Stimulated activated CD4-positive, alpha-beta T cell treated with anti-CD3 and anti-CD28 coated beads, Interleukin-12 subunit alpha, Interleukin-12 subunit beta, amount 100 ng/mL, for 48 hours (primary cell): ENCODE measurements at regions not wholly inside any gene's neighbourhood (a gene's known extent, or its start where the extent isn't known, plus 50 kb on each side); places are given as distances from the start of the nearest gene placed in this dataset.
"Not testable (repeated sequence)": the region's sequence is repeated elsewhere in the genome, so short reads cannot be mapped to it uniquely, and the experiment has no call there.

ENCODE experiments used
- DNase-seq, 3 donors: peaks; one replicate each; pipeline ENCODE4 v3.0.0-alpha.2; 2020; ENCODE audit warnings: low read depth in 2 of 3, low spot score in 1 of 3

- DNase-seq: no peak
Observed at GRCh38 chr2:37569131-37569823, 102.2 kb downstream of the CDC42EP3 start.

GRCh38 chr2:37569986-37570679 lies 101.3 kb downstream of the CDC42EP3 start:
- no peak for DNase-seq

DNA sequence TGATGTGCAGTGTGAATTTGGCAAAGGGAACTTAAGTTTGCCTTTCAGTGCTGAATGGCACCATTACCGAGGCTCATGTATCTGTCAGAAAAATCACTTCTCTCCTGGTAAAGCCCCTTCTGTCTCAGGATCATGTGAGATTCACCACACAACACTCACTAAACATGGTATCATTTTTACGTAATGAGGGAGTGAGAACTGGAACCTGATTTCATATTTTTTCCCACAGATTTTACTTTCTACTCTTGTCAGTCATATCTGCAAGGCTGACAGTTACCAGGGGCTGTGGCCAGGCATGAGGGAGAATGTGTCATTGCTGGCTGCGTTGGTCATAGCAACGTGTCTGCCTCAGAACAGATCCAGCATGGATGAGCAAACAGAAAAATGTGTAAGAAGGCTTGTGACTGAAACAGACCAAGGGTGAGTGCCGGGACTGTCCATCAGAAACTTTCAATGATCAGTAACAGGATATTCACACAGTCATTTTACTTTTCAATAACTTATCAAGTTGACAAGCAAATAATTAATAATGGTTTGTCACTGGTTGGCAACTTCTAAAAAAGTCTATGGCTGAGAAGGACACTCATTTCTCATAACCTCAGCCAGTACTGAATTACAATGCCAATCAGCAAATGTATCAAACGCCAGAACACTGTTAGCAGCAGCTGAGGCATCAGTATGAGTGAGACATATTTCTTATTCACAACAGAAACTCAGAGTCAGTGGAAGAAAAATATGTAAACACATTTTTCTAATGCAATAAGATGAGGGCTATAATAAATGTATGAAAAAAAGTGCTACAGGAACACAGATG lies 100.5 kb downstream of the CDC42EP3 start:
- DNase-seq: peak; percentile 49 to 68 (median 51)

- DNase-seq: no peak
Observed at GRCh38 chr2:37571587-37572136, 99.8 kb downstream of the CDC42EP3 start.

GRCh38 chr2:37573451-37574388 lies 97.7 kb downstream of the CDC42EP3 start:
- no peak for DNase-seq

DNA sequence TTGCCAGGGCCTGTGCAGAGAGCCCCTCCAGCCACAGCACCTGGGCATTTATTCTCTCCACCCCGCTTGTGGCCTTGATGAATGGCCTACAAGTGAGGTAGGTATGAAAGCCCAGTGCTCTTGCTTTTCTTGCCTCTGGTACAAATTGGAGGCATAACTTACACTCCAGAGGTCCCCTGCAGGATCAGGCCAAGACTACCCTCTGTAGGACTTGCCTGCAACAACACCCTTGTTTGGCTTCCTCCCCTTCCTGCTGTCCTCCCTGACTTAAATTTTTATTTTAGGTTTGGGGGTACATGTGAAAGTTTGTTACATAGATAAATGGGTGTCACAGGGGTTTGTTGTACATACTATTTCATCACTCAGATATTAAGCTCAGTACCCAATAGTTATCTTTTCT lies 95.7 kb downstream of the CDC42EP3 start:
- DNase-seq: no peak

GRCh38 chr2:37576194-37576593 lies 95.2 kb downstream of the CDC42EP3 start:
- DNase-seq: not testable (repeated sequence)

DNA sequence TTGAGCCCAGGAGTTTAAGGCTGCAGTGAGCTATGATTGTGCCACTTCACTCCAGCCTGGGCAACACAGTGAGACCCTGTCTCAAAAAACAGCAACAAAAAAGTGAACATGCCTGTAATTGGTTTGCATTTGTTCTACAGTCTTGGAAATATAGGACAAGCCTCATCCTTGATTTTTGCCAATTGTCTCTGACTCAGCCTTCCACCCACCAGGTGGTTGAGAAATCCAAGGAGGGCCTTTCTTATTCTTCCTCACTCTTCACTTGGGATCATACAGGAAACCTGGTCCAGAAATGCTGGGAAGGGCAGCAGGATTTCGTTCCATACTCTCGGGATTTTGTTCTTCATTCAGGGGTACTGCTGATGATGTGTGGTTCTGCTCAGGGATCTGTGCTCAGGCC lies 94.6 kb downstream of the CDC42EP3 start:
- no peak for DNase-seq

DNA sequence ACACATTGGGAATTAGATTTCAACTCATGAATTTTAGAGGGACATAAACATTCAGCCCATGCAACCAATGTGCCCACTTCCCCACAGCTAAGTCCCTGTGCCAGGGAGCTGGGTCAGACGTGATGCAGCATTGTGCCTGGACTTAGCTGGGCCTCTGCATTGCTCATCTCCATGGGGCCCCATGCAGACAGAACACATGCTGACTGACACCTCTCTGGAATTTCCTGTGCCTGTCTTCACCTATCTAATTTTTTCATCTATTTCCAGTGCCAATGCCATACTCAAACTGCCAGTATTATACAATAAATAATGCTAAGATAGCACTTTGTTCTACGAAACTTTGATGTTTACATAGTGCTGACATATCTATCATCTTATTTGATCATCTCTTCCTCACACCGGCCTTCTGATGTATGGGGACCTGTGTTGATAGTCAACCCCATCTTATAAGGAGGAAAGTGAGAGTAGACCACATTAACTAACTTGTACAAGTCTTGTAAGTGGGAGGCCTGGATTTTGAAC lies 92.2 kb downstream of the CDC42EP3 start:
- DNase-seq: no peak

DNA sequence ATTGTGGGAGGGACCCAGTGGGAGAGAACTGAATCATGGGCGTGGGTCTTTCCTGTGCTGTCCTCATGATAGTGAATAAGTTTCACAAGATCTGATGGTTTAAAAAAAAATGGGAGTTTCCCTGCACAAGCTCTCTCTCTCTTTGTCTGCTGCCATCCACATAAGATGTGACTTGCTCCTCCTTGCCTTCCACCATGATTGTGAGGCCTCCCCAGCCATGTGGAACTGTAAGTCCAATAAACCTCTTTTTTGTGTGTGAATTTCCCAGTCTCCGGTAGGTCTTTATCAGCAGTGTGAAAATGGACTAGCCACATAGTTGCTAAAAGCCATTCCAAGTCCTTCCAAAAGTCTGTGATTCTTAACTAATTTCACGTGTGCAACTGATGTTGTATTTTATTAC lies 91.5 kb downstream of the CDC42EP3 start:
- DNase-seq: not testable (repeated sequence)

GRCh38 chr2:37581433-37581832 lies 90.0 kb downstream of the CDC42EP3 start:
- DNase-seq: no peak

DNA sequence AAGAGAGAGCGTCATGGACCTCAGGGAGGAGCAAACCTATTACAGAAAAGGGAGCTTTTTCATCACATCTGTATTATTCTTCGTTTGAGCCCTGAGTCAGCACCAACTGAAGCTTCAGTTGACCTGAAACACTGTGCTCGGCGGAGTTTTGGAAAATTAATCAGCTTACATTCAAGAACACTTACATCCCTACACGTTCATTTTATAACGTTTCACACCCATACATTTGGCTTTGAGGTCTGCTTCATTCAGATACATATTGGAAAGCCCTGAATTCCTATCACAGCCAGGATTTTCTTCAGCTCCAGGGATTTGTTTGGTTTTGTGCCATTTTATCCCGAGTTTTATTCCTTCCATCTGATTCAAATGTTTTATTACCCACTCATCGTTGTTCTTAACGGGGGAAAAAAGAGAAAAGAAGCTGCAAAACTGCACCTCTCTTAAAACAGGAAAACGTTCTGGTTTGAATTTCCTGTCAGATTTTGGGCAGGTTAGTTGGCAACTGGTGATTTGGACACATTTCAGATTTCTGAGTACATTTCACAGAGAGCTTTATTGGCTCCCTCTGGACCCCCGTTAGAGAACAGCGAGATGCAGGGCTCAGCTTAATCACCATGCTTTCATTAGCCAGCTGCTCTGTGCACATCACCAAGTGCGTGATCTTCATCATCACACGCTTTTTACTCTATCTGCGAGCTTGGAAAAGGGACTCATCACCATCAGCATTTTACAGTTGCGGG lies 88.8 kb downstream of the CDC42EP3 start:
- no peak for DNase-seq

- DNase-seq: no peak
Observed at GRCh38 chr2:37583402-37583801, 88.0 kb downstream of the CDC42EP3 start.

GRCh38 chr2:37583867-37584266 lies 87.6 kb downstream of the CDC42EP3 start:
- DNase-seq: no peak

- DNase-seq: no peak
Observed at GRCh38 chr2:37585295-37585908, 86.0 kb downstream of the CDC42EP3 start.

DNA sequence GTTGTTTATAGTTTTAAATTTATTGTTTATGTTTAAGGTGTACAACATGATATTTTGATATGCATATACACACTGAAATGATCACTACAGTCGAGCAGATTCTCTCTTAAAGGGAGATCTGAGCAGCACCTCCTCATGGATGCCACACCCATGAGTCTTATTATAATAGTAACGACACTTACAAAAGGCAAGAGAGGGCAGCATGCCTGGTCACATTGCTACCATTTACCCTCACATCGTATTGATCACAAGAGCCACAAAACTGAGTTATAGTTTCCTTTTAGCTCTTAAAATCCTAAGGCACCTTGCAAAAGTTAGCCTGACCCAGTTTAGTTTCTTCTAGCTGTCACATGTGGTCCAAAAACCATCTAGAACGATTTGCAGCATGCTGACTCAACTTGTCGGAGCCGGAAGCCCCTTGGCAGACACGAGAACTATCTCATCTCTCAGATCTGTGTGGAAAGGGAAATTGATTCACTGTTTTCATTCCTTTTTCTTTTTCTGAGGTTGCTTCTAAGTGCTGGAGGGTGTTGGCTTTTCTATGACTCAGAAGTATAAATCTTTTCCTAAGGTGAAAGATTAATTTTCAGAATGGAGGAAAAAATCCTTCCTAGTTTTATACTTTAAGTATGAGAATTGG lies 85.3 kb downstream of the CDC42EP3 start:
- peak in 2 of 3 donors; percentile 49 to 60 for DNase-seq

- no peak for DNase-seq
Observed at GRCh38 chr2:37586663-37587317, 84.7 kb downstream of the CDC42EP3 start.

- no peak for DNase-seq
Observed at GRCh38 chr2:37587817-37588216, 83.6 kb downstream of the CDC42EP3 start.
